Spleen (tissue), 11 donors: ENCODE measurements at regions not wholly inside any gene's neighbourhood (a gene's known extent, or its start where the extent isn't known, plus 50 kb on each side); places are given as distances from the start of the nearest gene placed in this dataset.

Experiments used
- DNase-seq: peaks from one replicate; pipeline ENCODE4 v3.0.0-alpha.2; 2020
- H3K27ac ChIP-seq, 8 donors: fragments of 200-600 bp; sonication (generic) in 7 of 8; 1 replicate in 4 of 8; 2 replicates in 4 of 8; pipeline versions ENCODE4 v1.5.0 to v1.8.0; 2016 to 2021; ENCODE audit warnings: inconsistent platforms in 4 of 8, mild to moderate bottlenecking in 4 of 8, moderate library complexity in 1 of 8
- H3K27me3 ChIP-seq, 7 donors: fragments of 200-600 bp; sonication (generic) in 6 of 7; replicated peaks in 1 of 7; 1 replicate in 4 of 7; 2 replicates in 3 of 7; pipeline versions ENCODE4 v1.5.0 to v1.8.0; 2016 to 2021; ENCODE audit warnings: inconsistent platforms in 3 of 7, mild to moderate bottlenecking in 1 of 7
- H3K36me3 ChIP-seq, 6 donors: fragments of 200-600 bp; sonication (generic) in 5 of 6; 1 replicate in 4 of 6; 2 replicates in 2 of 6; pipeline versions ENCODE4 v1.5.0 to v1.8.0; 2016 to 2021; ENCODE audit warnings: inconsistent platforms in 2 of 6
- H3K4me1 ChIP-seq, 6 donors: fragments of 200-600 bp; sonication (generic) in 5 of 6; 1 replicate in 3 of 6; 2 replicates in 3 of 6; pipeline versions ENCODE4 v1.5.0 to v1.8.0; 2016 to 2021; ENCODE audit warnings: inconsistent platforms in 3 of 6
- H3K4me3 ChIP-seq, 8 donors: fragments of 200-600 bp; sonication (generic) in 7 of 8; 1 replicate in 4 of 8; 2 replicates in 4 of 8; pipeline versions ENCODE4 v1.5.0 to v1.8.0; 2016 to 2021; ENCODE audit warnings: inconsistent platforms in 4 of 8, mild to moderate bottlenecking in 4 of 8, moderate library complexity in 2 of 8
- H3K9me3 ChIP-seq, 8 donors: fragments of 200-600 bp; sonication (generic) in 7 of 8; 1 replicate in 4 of 8; 2 replicates in 4 of 8; pipeline versions ENCODE4 v1.5.0 to v1.8.0; 2016 to 2021; ENCODE audit warnings: inconsistent platforms in 4 of 8
- CTCF ChIP-seq, 11 experiments: fragments of 200-600 bp in 7 of 11; fragments of 450-650 bp in 4 of 11; sonication (generic) in 4 of 11; IDR thresholded peaks in 8 of 11; conservative IDR thresholded peaks in 3 of 11; 1 replicate in 7 of 11; 2 replicates in 4 of 11; pipeline versions ENCODE4 v1.4.0 to v1.8.0; 2016 to 2021; ENCODE audit warnings: antibody characterized with exemption in 11 of 11, inconsistent platforms in 4 of 11, mild to moderate bottlenecking in 1 of 11
- POLR2A ChIP-seq, 3 donors: fragments of 450-650 bp; IDR thresholded peaks; one replicate each; pipeline ENCODE4 v1.5.1; 2017; ENCODE audit warnings: antibody characterized with exemption in 3 of 3, mild to moderate bottlenecking in 1 of 3
- POLR2AphosphoS5 ChIP-seq, 3 donors: sonication (generic); formaldehyde crosslinking; IDR thresholded peaks; one replicate each; pipeline ENCODE4 v1.5.1; 2017; ENCODE audit warnings: antibody characterized with exemption in 3 of 3
- whole genome bisulfite sequencing, 5 donors: extraction: QIAGEN DNeasy Blood & Tissue Kit in 3 of 5; methylation state at CpG; one replicate each; pipeline versions ENCODE4 v1.1.5 to v1.1.7; 2013 to 2018; 5-methylcytosine and 5-hydroxymethylcytosine counted together
- intact Hi-C: fragments of 100-400 bp; cut with DNase I; formaldehyde crosslinking; loops from one replicate; pipeline ENCODE4 v1.15.0; 2023; ENCODE audit warnings: low total_unique reads
- donor health status: healthy with polysubstance abuse.
- donor health status: DM: no; HTN: no; CAD: no; lungs with moderate emphysema.
- donor health status: DM: no; HTN: no; CAD: no.
- donor health status: Bipolar disorder and iron deficiency.
- donor health status: healthy.
- donor health status: DM: no; HTN: no; CAD: no.
- donor health status: DM: yes; HTN: yes; CAD: no.

DNA sequence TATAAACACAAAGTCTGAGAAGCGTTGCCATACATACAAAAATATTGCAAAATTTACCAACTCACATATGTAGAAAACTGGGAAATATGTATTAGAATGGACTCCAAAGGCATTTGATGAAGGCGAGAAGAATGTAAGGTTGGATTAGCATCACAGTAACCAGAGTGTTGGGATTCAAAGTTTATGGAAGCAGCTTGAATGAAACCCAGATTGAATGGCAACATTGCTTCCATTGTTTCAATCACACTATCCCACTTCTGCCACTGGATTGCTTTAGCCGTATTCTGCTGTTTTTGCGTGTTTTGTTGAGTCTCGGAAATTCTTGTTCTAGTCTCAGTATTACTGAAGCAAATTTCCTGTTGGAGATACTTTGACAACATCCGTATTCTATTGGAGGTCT is 609.0 kb upstream of the LRATD1 start:
- TF ChIP-seq CTCF (IDR thresholded peaks at IDR 0.05 in 8 of 11, conservative IDR thresholded peaks at IDR 0.05 in 3 of 11) (no peak), POLR2A (IDR thresholded peaks at IDR 0.05) (no peak), POLR2AphosphoS5 (IDR thresholded peaks at IDR 0.05) (no peak)
- intact Hi-C loops: no loop called here
- H3K36me3 ChIP-seq: no peaks in the 10 kb centered on the region
- H3K27ac ChIP-seq: no peak overlapping the region
- WGBS, 5 donors: 86 to 92% (median 87%) methylated on average over 6 of the region's 6 CpGs
- peaks cover 0 to 3% (median 0%) of the 10 kb centered on the region in 8 donors for H3K9me3 ChIP-seq
- no peaks in the 10 kb centered on the region for H3K4me1 ChIP-seq
- no peak for DNase-seq
- no peaks in the 10 kb centered on the region for H3K27me3 ChIP-seq
- no peak overlapping the region for H3K4me3 ChIP-seq

DNA sequence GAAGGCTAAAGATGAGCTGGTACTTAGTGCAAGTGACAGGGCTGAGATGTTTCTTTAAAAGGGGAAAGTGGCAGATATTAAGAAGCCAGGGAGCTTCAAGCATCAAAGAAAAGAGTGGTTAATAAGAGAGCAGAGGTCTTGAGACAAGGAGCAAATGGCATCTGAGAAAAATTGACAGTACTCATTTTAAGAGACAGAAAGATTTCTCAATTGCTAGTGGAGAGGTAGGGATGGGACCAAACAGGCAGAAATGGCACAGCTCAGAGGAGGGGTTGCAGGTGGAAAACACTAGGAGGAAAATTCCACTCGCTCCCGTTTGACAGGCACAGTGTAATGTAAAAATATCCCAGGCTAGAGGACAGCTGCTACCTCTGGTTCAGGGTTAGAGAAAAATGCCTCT is 593.4 kb upstream of the LRATD1 start:
- WGBS, 5 donors: 47 to 78% (median 65%) methylated on average over 2 of the region's 2 CpGs
- Histone ChIP-seq H3K36me3 (no peaks in the 10 kb centered on the region), H3K9me3 (no peaks in the 10 kb centered on the region), H3K4me3 (no peak overlapping the region), H3K4me1 (no peaks in the 10 kb centered on the region), H3K27ac (no peak overlapping the region), H3K27me3 (no peaks in the 10 kb centered on the region)
- no peak for DNase-seq
- no peak for TF ChIP-seq CTCF (IDR thresholded peaks at IDR 0.05 in 8 of 11, conservative IDR thresholded peaks at IDR 0.05 in 3 of 11)
- TF ChIP-seq POLR2AphosphoS5 (IDR thresholded peaks at IDR 0.05): no peak
- no peak for TF ChIP-seq POLR2A (IDR thresholded peaks at IDR 0.05)
- intact Hi-C loops: no loop called here

GRCh38 chr2:14047491-14047890 is 585.0 kb upstream of the LRATD1 start:
- no peaks in the 10 kb centered on the region for H3K36me3 ChIP-seq
- no peak overlapping the region for H3K27ac ChIP-seq
- H3K9me3 ChIP-seq: peaks cover 0 to 5% (median 0%) of the 10 kb centered on the region in 8 donors
- WGBS, 5 donors: 83 to 90% (median 85%) methylated on average over 2 of the region's 2 CpGs
- no peaks in the 10 kb centered on the region for H3K27me3 ChIP-seq
- H3K4me1 ChIP-seq: no peaks in the 10 kb centered on the region
- no peak for DNase-seq
- no peak overlapping the region for H3K4me3 ChIP-seq
- intact Hi-C loops: no loop called here
- TF ChIP-seq POLR2AphosphoS5 (IDR thresholded peaks at IDR 0.05): no peak
- TF ChIP-seq CTCF (IDR thresholded peaks at IDR 0.05 in 8 of 11, conservative IDR thresholded peaks at IDR 0.05 in 3 of 11): no peak
- TF ChIP-seq POLR2A (IDR thresholded peaks at IDR 0.05): no peak

- 78 to 88% (median 81%) methylated on average over 2 of the region's 2 CpGs for WGBS, 5 donors
- no peak overlapping the region for H3K27ac ChIP-seq
- no peak for DNase-seq
- H3K9me3 ChIP-seq: no peaks in the 10 kb centered on the region
- H3K4me1 ChIP-seq: no peaks in the 10 kb centered on the region
- no peaks in the 10 kb centered on the region for H3K36me3 ChIP-seq
- intact Hi-C loops: no loop called here
- TF ChIP-seq POLR2A (IDR thresholded peaks at IDR 0.05) (no peak), POLR2AphosphoS5 (IDR thresholded peaks at IDR 0.05) (no peak), CTCF (IDR thresholded peaks at IDR 0.05 in 8 of 11, conservative IDR thresholded peaks at IDR 0.05 in 3 of 11) (no peak)
- no peaks in the 10 kb centered on the region for H3K27me3 ChIP-seq
- H3K4me3 ChIP-seq: no peak overlapping the region
These were observed 581.1 kb upstream of the LRATD1 start for GRCh38 chr2:14051401-14051800.
